ENCODE measurements at regions not wholly inside any gene's neighbourhood (a gene's known extent, or its start where the extent isn't known, plus 50 kb on each side); places are given as distances from the start of the nearest gene placed in this dataset.
"Not testable (repeated sequence)": the region's sequence is repeated elsewhere in the genome, so short reads cannot be mapped to it uniquely, and the experiment has no call there.

- no peaks in the 10 kb centered on the region for H3K36me3 ChIP-seq (ENCODE audit: control insufficient read depth, insufficient read depth, low read length)
- H3K27ac ChIP-seq (ENCODE audit: low read depth, low read length, severe bottlenecking): no peak overlapping the region
- 81 to 100% methylated on average over 2 to 4 of the region's 4 CpGs for WGBS, 2 experiments (ENCODE audit: insufficient coverage in 2 of 2)
- no peaks in the 10 kb centered on the region for H3K9me3 ChIP-seq (ENCODE audit: control insufficient read depth, low read length)
- no peaks in the 10 kb centered on the region for H3K4me1 ChIP-seq (ENCODE audit: control insufficient read depth, insufficient read depth, low read length, poor library complexity, severe bottlenecking)
- no peak overlapping the region for H3K4me3 ChIP-seq (ENCODE audit: extremely low read depth, insufficient read depth, low read length, poor library complexity, severe bottlenecking)
Observed at GRCh38 chr1:64396817-64397216, 73.1 kb upstream of the CACHD1 start.

- H3K36me3 ChIP-seq (ENCODE audit: control insufficient read depth, insufficient read depth, low read length): no peaks in the 10 kb centered on the region
- H3K9me3 ChIP-seq (ENCODE audit: control insufficient read depth, low read length): no peaks in the 10 kb centered on the region
- WGBS, 2 experiments (ENCODE audit: insufficient coverage in 2 of 2): no CpG with 5 or more reads among the region's 2 CpGs
- no peak overlapping the region for H3K4me3 ChIP-seq (ENCODE audit: extremely low read depth, insufficient read depth, low read length, poor library complexity, severe bottlenecking)
- no peaks in the 10 kb centered on the region for H3K4me1 ChIP-seq (ENCODE audit: control insufficient read depth, insufficient read depth, low read length, poor library complexity, severe bottlenecking)
- no peak overlapping the region for H3K27ac ChIP-seq (ENCODE audit: low read depth, low read length, severe bottlenecking)
Observed at GRCh38 chr1:64397541-64397940, 72.4 kb upstream of the CACHD1 start.

GRCh38 chr1:64398936-64399335, 71.0 kb upstream of the CACHD1 start:
- H3K9me3 ChIP-seq (ENCODE audit: control insufficient read depth, low read length): no peaks in the 10 kb centered on the region
- H3K4me3 ChIP-seq (ENCODE audit: extremely low read depth, insufficient read depth, low read length, poor library complexity, severe bottlenecking): no peak overlapping the region
- no peaks in the 10 kb centered on the region for H3K36me3 ChIP-seq (ENCODE audit: control insufficient read depth, insufficient read depth, low read length)
- WGBS, 2 experiments (ENCODE audit: insufficient coverage in 2 of 2): 96 to 100% methylated on average over 5 of the region's 5 CpGs
- H3K27ac ChIP-seq (ENCODE audit: low read depth, low read length, severe bottlenecking): no peak overlapping the region
- no peaks in the 10 kb centered on the region for H3K4me1 ChIP-seq (ENCODE audit: control insufficient read depth, insufficient read depth, low read length, poor library complexity, severe bottlenecking)

GRCh38 chr1:64401285-64401684, 68.6 kb upstream of the CACHD1 start:
- H3K27ac ChIP-seq (ENCODE audit: low read depth, low read length, severe bottlenecking): no peak overlapping the region
- H3K4me1 ChIP-seq (ENCODE audit: control insufficient read depth, insufficient read depth, low read length, poor library complexity, severe bottlenecking): no peaks in the 10 kb centered on the region
- WGBS, 2 experiments (ENCODE audit: insufficient coverage in 2 of 2): 86 to 100% methylated on average over 1 of the region's 1 CpG
- no peaks in the 10 kb centered on the region for H3K36me3 ChIP-seq (ENCODE audit: control insufficient read depth, insufficient read depth, low read length)
- H3K4me3 ChIP-seq (ENCODE audit: extremely low read depth, insufficient read depth, low read length, poor library complexity, severe bottlenecking): no peak overlapping the region
- no peaks in the 10 kb centered on the region for H3K9me3 ChIP-seq (ENCODE audit: control insufficient read depth, low read length)

GRCh38 chr1:64403331-64403730, 66.6 kb upstream of the CACHD1 start:
- Histone ChIP-seq H3K9me3 (ENCODE audit: control insufficient read depth, low read length) (no peaks in the 10 kb centered on the region), H3K4me3 (ENCODE audit: extremely low read depth, insufficient read depth, low read length, poor library complexity, severe bottlenecking) (no peak overlapping the region), H3K27ac (ENCODE audit: low read depth, low read length, severe bottlenecking) (no peak overlapping the region), H3K36me3 (ENCODE audit: control insufficient read depth, insufficient read depth, low read length) (no peaks in the 10 kb centered on the region), H3K4me1 (ENCODE audit: control insufficient read depth, insufficient read depth, low read length, poor library complexity, severe bottlenecking) (no peaks in the 10 kb centered on the region)
- 100% methylated on average over 2 of the region's 3 CpGs; no CpG with 5 or more reads in 1 of the 2 experiments for WGBS, 2 experiments (ENCODE audit: insufficient coverage in 2 of 2)

GRCh38 chr1:64404202-64404601, 65.7 kb upstream of the CACHD1 start:
- 86 to 93% methylated on average over 1 of the region's 1 CpG for WGBS, 2 experiments (ENCODE audit: insufficient coverage in 2 of 2)

GRCh38 chr1:64405833-64406232, 64.1 kb upstream of the CACHD1 start:
- H3K36me3 ChIP-seq (ENCODE audit: control insufficient read depth, insufficient read depth, low read length): no peaks in the 10 kb centered on the region
- no peak overlapping the region for H3K4me3 ChIP-seq (ENCODE audit: extremely low read depth, insufficient read depth, low read length, poor library complexity, severe bottlenecking)
- H3K4me1 ChIP-seq (ENCODE audit: control insufficient read depth, insufficient read depth, low read length, poor library complexity, severe bottlenecking): no peaks in the 10 kb centered on the region
- no peak overlapping the region for H3K27ac ChIP-seq (ENCODE audit: low read depth, low read length, severe bottlenecking)
- WGBS, 2 experiments (ENCODE audit: insufficient coverage in 2 of 2): 92 to 100% methylated on average over 1 of the region's 1 CpG
- H3K9me3 ChIP-seq (ENCODE audit: control insufficient read depth, low read length): no peaks in the 10 kb centered on the region

More at GRCh38 chr1:64404202-64404601, 65.7 kb upstream of the CACHD1 start:
- Histone ChIP-seq H3K36me3 (ENCODE audit: control insufficient read depth, insufficient read depth, low read length) (no peaks in the 10 kb centered on the region), H3K27ac (ENCODE audit: low read depth, low read length, severe bottlenecking) (no peak overlapping the region), H3K9me3 (ENCODE audit: control insufficient read depth, low read length) (no peaks in the 10 kb centered on the region), H3K4me1 (ENCODE audit: control insufficient read depth, insufficient read depth, low read length, poor library complexity, severe bottlenecking) (no peaks in the 10 kb centered on the region), H3K4me3 (ENCODE audit: extremely low read depth, insufficient read depth, low read length, poor library complexity, severe bottlenecking) (no peak overlapping the region)

GRCh38 chr1:64410217-64410616, 59.7 kb upstream of the CACHD1 start:
- H3K4me1 ChIP-seq (ENCODE audit: control insufficient read depth, insufficient read depth, low read length, poor library complexity, severe bottlenecking): no peaks in the 10 kb centered on the region
- WGBS, 2 experiments (ENCODE audit: insufficient coverage in 2 of 2): no CpG with 5 or more reads among the region's 1 CpG
- no peak overlapping the region for H3K27ac ChIP-seq (ENCODE audit: low read depth, low read length, severe bottlenecking)
- no peaks in the 10 kb centered on the region for H3K9me3 ChIP-seq (ENCODE audit: control insufficient read depth, low read length)
- no peaks in the 10 kb centered on the region for H3K36me3 ChIP-seq (ENCODE audit: control insufficient read depth, insufficient read depth, low read length)
- no peak overlapping the region for H3K4me3 ChIP-seq (ENCODE audit: extremely low read depth, insufficient read depth, low read length, poor library complexity, severe bottlenecking)

- not testable (repeated sequence) for H3K9me3 ChIP-seq (ENCODE audit: control insufficient read depth, low read length); H3K27ac ChIP-seq (ENCODE audit: low read depth, low read length, severe bottlenecking); H3K4me3 ChIP-seq (ENCODE audit: extremely low read depth, insufficient read depth, low read length, poor library complexity, severe bottlenecking); H3K4me1 ChIP-seq (ENCODE audit: control insufficient read depth, insufficient read depth, low read length, poor library complexity, severe bottlenecking); H3K36me3 ChIP-seq (ENCODE audit: control insufficient read depth, insufficient read depth, low read length)
- WGBS, 2 experiments (ENCODE audit: insufficient coverage in 2 of 2): 85 to 99% methylated on average over 4 to 18 of the region's 56 CpGs
Observed at GRCh38 chr1:64414855-64415546, 54.9 kb upstream of the CACHD1 start.

GRCh38 chr1:64417803-64418202, 52.1 kb upstream of the CACHD1 start:
- WGBS, 2 experiments (ENCODE audit: insufficient coverage in 2 of 2): 81% methylated on average over 3 of the region's 3 CpGs; no CpG with 5 or more reads in 1 of the 2 experiments
- Histone ChIP-seq H3K4me3 (ENCODE audit: extremely low read depth, insufficient read depth, low read length, poor library complexity, severe bottlenecking) (no peak overlapping the region), H3K27ac (ENCODE audit: low read depth, low read length, severe bottlenecking) (no peak overlapping the region), H3K9me3 (ENCODE audit: control insufficient read depth, low read length) (no peaks in the 10 kb centered on the region), H3K36me3 (ENCODE audit: control insufficient read depth, insufficient read depth, low read length) (no peaks in the 10 kb centered on the region), H3K4me1 (ENCODE audit: control insufficient read depth, insufficient read depth, low read length, poor library complexity, severe bottlenecking) (no peaks in the 10 kb centered on the region)

Measured in mesodermal cell (in vitro differentiated cells).